GM19025 (cell line): ENCODE measurements at regions not wholly inside any gene's neighbourhood (a gene's known extent, or its start where the extent isn't known, plus 50 kb on each side); places are given as distances from the start of the nearest gene placed in this dataset.
"Not testable (repeated sequence)": the region's sequence is repeated elsewhere in the genome, so short reads cannot be mapped to it uniquely, and the experiment has no call there.

Experiments used
- ATAC-seq: cut with Tn5 transposase; IDR thresholded peaks from one replicate; pipeline ENCODE4 v1.9.1; 2021; ENCODE audit warnings: mild to moderate bottlenecking, low read depth, moderate library complexity; ENCODE audit not compliant: unreplicated experiment

DNA sequence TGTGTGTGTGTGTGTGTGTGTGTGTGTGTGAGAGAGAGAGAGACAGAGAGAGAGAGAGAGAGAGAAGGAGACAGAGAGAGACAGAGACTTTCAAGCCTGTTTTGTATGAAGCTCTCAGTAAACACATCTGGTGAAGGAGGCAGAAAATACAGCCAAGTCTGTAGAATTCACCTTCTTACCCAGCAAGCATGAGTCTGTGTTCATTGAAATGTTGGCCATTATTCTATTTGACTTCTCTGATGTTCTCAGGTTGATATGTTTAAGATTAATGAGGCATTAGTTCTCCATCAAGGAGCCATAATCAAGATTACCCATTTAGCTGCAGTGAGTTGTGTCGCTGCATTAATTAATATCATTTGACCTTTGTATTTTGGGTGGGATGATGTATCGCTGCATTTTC, 895.8 kb upstream of the EEF2KMT start:
- no peak for ATAC-seq

DNA sequence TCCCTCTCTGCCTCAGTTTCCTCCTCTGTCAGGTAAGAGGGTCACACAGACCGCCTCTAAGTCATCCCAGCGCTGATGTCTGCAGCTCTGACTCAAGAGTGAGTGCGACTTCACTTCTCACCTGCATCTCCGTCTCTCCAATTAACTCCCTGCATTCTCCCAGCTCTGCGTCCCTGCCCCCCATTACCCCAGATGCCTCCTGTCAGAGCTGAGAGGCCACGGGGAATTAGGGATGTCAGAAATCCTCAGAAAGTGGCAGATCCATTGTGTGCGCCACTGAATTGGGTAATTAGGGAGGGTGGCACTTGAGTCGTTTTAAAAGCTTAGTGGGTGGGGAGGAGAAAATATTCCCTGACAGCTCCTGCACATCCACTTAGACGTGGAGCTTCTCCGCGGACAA, 885.4 kb upstream of the EEF2KMT start:
- no peak for ATAC-seq

DNA sequence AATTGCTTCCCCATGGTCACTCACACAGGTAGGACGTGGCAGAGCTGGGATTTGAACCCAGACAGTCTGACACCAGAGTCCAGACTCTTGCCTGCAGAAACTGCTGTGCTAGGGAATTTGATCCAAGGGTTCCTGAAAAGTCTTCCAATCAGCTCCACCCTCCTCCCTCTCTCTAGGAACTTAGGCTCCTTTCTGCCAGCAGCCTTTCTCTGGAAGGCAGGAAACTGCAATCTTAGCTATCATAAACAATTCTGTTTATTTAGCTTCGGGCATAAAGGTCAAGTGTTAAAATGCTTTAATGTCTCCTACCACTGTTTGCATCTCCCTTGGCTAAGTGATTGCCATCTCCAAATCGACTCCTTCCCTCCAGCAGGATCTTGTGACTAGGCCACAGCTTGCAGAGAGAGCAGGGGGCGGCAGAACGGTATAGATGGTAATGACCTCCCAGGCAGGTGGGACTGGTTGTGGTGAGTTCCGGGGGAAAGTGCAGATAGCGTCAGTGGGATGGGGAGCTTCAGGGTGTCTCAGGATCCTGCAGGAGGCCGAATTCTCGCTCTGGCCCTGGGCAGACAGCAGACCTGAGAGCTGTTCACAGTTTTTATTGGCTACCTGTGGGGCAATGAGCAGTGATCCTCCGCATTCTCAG, 882.4 kb upstream of the EEF2KMT start:
- ATAC-seq: no peak

DNA sequence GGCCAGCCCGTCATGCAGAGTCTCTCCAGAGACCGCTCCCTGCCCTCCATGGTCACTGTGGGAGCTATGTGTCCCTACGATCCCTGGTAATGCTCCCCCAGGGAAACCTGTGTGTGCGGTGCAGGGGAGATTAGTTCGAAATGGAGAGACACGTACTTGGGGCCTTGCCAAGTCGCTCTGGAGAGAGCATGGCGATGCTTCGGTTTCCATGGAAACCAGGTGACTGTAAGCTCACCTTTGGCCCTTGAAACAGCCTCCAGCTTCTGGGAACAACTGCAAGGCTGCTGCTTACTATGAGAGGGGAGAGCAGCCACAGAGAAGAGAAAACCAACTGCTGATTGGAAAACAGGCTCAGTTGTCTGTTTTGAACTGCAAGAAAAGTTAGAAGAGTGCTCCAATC, 879.7 kb upstream of the EEF2KMT start:
- no peak for ATAC-seq

DNA sequence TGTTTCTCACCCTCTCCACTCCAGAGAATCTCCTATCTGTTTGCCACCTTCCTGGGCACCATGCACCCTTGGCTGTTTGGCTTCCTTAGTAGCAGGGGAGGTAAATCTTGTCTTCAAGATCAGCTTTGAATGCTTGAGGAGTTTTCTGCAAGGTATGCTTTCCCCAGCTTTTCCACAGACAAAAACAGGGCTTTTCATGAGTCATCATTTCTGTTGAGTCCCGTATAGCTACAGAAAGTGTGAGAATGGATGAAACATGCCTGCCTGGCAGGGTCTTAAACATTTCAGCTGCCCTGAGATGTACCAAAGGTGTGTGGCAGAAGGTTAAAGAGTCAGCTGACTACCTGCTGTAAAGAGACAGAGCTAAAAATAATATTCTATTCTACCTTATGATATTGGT, 875.2 kb upstream of the EEF2KMT start:
- no peak for ATAC-seq

DNA sequence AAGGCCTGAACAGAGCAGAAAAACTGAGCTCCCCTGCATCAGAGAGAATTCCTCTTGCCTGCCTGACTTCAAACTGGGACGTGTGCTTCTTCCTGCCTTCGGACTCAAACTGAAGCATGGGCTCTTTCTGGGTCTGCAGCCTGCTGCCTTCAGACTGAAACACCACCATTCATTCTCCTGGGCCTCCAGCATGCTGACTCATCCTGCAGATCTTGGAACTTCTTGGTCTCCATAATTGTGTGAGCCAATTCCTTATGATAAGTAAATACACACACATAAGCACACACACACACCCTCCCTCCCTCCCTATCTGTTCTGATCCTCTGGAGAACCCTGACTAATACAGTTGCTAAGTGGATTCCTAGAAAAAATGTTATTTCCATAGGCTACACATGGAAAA, 874.3 kb upstream of the EEF2KMT start:
- ATAC-seq: no peak

DNA sequence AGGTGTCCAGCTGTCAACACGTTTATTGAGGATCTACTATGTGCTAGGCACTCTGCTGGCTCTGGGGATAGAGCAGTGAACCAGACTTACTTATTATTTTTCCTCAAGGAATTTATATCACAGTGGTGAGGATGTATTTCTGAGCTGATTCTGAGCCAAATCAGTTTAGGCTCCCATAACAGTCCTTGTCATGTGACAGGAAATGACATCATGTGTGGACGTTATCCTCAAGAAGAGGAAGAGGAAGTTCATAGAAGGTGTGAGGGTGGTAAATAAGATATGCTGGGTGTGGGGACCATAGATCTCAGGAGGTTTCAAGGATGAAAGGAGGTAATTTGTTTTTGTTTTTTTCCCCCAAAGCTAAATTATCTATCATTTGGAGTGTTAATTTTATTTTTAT, 873.5 kb upstream of the EEF2KMT start:
- no peak for ATAC-seq

DNA sequence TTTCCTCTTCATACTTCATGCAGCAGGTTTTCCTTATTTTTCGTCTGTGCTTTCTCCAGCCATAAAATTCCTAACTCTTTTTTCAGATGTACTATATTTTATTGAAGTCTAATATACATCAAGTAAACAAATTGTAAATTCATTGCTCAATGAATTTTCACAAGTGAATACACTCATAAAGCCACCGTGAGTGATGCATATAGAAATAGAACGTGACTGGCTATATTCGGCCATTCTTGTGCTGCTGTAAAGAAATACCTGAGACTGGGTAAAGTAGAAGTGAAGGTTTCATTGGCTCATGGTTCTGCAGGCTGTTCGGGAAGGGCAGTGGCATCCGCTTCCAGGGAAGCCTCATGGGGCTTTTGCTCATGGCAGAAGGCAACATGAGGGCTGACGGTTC, 868.4 kb upstream of the EEF2KMT start:
- ATAC-seq: no peak

DNA sequence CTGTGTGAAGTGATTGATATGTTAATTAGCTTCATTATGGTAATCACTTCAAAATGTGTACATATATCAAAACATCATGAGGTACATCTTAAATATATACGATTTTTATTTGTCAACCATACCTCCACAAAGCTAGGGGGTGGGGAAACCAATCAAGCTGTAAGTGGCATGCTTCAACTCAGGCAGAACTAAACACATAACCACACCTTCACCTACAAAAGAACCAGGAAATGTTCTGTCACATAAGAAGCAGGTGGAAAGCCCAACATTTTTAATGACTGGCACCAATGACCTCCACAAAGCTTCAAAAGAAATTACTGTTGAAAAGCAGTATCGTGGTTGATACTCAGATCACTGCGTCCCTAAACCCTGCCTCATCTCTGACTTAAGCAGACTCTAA, 867.7 kb upstream of the EEF2KMT start:
- no peak for ATAC-seq

DNA sequence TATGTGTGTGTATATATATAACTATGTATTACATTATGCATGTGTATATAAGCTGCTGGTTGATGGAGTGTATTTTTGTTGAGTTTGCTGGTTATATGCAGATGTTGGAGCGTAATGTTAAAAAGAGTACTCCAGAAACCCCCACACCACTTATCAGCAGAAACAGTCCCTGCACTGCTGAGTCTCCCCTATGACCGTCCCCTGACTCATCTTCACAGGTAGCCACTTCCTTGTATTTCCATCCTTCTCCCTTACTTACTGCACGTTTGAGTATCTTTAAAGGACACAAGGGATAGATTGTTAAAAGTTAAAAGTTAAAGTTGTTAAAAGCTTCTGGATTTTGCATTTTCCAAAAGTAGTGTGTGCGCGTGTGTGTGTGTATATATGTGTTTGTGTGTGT, 853.9 kb upstream of the EEF2KMT start:
- ATAC-seq: no peak

DNA sequence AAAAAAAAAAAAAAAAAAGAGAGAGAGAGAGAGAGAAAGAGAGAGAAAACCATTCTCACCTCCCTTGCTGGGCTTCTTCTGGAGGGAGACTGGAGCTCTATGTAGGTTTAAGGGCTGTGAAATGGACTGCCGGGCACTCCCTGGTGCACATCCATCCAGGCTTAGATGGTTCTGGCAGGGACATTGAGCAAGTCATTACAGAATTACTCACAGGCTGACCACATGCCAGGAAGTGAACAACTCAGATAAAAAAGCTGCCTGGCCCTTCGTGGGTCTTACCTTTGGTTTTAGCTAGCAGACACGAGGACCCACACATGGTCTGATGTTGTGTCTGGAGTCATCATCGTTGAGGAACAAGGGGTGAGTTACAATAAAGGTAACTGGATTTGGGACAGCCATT, 847.4 kb upstream of the EEF2KMT start:
- no peak for ATAC-seq

DNA sequence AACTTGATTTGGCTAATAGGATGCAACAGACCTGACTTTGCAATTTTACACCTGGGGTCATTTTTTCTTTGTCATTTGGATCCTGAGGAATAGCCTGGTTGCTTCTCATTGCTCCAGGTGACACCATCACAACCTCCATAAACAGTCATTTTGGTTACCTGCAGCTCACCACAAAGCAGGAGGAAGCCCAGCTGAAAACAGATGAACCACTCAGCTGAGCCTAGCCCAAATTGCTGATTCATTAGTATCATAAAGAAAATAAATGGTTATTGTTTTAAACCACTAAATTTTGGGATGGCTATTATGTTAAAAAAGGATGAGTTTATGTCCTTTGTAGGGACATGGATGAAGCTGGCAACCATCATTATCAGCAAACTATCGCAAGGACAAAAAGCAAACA, 841.0 kb upstream of the EEF2KMT start:
- ATAC-seq: no peak

DNA sequence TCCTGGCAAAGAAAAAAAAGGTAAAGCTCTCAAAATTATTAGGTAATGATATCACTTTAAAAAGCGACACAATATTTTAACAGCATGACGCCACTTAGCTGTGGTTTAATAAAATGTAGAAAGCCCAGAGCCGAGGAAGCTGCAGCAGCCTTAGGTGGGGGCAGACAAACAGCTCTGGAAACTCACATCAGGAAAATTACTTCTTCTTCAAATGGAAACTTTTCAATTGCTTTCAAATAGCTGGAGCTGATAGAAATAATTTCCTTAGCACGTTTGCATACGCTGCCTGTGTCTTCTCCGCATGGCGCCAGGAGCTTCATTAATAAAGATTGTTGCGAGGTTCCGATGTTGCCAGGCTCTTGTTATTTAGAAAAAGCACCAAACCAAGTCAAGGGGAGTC, 835.3 kb upstream of the EEF2KMT start:
- ATAC-seq: no peak

DNA sequence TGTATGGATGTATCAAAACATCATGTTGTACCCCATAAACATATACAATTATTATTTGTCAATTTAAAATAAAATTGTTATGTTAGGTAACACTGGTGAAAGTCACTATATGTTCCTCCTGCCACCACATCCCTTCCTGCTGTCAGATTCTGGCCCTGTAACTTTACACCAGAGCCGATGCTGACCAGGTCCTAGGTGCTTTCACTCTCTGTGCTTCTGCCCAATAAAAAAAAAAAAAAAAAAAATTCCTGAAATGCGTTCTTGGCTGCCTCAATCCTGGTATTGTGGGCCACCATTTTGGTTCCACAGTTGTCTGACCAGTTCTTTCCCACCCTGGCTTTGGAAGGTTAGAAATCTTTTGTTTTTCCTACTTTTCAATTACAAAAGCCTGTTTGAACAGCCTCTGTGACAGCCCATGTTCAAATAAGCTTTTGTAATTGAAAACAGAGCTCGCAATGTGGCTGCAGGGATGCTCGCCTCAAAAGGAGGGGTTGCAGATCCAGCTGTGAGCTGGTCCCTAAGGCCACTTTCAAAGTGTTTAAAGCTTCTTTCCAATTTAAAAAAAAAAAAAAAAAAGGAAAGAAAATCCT, 831.0 kb upstream of the EEF2KMT start:
- no peak for ATAC-seq

DNA sequence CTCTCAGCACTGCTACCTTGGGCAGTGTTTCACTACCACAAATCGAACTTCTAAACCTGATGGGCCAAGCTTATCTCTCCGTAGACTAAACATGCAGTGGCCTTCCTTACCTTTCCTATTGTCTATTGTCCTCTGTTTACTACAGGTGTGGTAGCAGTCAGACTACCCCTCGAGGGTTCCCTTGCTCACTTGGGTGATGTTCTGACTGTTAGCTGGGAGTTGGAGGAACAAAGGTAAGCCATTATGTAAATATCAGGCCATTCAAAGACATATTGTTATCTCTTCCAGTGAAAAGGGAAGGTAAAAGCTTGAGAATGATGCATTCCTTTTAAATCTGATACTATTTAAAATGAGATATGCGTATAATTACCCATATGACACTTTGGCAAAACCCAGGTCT, 828.3 kb upstream of the EEF2KMT start:
- ATAC-seq: no peak

DNA sequence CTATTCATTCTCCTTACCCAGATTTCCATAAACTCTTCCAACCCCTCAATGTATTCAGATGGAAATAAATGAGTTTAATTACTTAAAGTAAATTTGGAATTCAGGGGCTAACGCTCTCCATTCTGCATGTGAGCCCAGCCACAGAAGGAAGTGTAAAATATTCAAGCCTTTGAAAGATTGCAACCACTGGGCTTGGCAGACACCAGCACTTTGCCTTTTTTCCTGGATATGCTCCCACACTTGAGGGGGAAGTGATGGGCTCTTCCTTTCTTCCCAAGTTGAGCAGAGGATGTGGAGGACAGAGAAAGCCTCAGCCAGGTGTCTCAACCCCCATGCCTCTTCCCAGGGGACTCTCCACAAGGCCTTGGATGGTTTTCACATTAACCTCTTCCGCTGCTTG, 825.1 kb upstream of the EEF2KMT start:
- no peak for ATAC-seq

DNA sequence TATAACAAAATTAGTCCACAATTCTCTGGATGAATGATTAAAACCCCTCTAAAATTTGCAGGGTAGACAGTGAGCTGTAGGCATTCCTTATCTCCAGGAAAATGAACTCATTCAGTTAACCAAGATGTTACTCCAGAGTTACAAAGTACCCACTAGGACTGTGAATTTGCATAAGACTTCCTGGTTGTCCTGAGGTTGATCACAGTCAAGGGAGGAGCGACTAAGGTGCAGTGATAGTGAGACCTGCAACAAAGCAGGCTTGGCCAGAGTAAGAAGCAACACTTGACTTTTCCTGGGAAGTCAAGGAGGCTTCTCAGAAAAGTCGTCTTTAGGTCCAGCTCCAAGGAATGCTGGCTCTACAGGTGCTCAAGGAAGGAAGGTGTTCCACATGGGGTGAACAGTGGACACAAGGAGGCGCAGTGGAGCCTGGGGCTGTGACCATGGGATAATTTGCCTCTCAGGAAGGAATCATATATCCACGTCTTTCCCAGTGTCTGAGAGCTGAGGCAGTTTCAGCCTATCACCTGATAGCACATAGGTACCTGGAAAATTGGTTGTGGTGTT, 821.1 kb upstream of the EEF2KMT start:
- ATAC-seq: no peak

DNA sequence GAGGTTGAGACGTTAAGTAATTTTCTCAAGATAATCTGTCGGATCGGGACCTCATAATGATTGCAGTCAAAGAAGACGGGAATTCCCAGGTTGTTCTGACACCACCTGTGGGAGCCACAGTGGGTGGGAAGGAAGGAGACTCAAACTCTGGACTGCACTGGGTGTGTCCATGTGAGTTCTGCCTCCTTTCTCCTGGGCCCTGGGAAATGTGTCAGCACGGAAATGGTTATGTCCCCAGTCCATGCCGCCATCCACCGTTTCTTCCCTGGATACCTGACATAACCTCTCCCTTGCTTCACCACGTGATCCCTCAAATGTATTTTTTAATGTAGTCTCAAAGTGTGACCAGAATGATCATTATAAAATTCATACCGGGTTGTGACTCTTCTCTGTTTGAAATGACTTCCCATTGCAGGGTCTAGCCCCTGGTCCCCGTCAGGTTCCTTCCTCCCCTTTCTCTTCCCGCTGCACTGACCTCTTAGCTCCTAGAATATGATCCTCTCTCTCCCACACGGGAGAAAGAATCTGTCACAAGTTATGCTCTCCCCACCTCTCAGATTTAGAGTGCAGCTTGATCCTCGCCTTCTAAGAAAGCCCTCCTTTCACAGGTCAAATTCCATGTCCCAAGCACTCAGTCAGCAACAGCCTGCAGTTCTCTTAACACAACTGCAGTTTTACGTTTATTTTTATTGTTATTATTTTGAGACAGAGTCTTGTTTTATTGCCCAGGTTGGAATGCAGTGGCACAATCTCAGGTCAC, 820.0 kb upstream of the EEF2KMT start:
- no peak for ATAC-seq

DNA sequence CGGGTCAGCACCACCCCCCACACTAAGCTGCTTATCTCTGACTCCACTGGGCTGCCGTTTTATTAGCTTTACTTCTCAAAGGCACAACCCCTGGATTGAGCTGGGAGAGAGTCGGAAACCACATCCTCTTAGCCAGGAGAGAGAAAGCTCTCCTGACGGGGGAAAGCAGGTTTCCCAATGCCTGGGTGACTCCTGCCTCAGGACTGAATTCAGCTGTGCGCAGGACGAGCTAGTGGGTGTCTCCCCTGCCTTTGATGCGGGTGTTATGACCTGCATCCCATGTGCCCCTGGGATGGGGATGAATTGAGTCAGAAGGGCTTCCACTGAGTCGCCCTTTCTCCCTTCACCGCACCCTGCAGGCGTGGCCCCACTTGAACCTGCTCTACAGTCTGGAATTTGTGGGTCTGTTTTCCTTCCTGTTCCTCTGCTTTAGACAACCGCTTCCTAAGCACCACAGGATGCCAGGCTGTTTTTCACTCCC, 819.2 kb upstream of the EEF2KMT start:
- no peak for ATAC-seq

DNA sequence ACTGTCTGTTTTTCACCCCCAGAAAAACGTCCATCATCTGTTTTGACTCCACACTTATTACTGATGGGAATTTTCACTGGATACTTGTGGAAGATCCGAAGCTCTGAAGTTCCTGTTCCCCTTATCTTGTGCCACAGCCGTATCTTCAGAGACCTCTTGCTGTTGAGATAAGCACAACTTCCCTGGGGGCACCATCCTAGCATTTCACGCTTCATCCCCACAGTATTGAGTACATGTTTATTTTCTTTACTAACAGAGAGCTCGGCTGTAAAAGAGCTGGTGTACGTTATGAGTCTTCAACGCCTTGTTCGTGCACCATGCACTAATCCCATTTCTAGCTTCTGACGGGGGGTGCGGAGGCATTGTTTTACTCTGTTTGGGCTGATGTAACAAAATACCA, 813.6 kb upstream of the EEF2KMT start:
- ATAC-seq: no peak

DNA sequence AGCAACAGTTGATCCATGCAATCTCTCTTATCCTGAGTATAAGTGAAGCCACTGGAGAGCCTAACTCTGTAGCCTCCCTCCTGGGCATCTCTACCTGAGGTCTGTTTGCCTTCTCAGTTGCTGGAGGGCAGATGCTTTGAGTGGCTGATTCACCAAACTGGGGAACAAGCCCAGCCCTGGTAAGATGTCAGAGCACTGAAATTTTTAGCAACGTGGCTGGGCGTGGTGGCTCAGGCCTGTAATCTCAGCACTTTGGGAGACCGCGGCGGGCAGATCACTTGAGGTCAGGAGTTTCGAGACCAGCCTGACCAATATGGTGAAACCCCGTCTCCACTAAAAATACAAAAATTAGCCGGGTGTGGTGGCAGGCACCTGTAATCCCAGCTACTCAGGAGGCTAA, 812.0 kb upstream of the EEF2KMT start:
- ATAC-seq: not testable (repeated sequence)

DNA sequence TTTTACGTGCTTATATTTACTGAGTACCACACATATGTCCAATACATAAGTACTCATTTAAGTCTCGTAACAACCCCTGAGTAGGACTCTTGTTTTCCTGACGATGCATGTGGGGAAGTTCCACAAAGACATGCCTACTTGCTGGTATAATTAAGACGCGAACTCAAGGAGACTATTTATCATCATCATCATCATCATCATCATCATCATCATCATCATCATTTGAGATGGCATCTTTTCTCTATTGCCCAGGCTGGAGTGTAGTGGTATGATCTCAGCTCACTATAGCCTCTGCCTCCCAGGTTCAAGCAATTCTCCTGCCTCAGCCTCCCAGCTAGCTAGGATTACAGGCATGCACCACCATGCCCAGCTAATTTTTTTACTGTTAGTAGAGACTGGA, 809.9 kb upstream of the EEF2KMT start:
- no peak for ATAC-seq
